Stimulated activated CD4-positive, alpha-beta T cell treated with anti-CD3 and anti-CD28 coated beads, TNF-alpha, amount 100 ng/mL, for 48 hours (primary cell): ENCODE measurements at regions not wholly inside any gene's neighbourhood (a gene's known extent, or its start where the extent isn't known, plus 50 kb on each side); places are given as distances from the start of the nearest gene placed in this dataset.
"Not testable (repeated sequence)": the region's sequence is repeated elsewhere in the genome, so short reads cannot be mapped to it uniquely, and the experiment has no call there.

Source experiments
- DNase-seq, 3 donors: peaks; one replicate each; pipeline ENCODE4 v3.0.0-alpha.2; 2020; ENCODE audit warnings: low read depth in 3 of 3

DNA sequence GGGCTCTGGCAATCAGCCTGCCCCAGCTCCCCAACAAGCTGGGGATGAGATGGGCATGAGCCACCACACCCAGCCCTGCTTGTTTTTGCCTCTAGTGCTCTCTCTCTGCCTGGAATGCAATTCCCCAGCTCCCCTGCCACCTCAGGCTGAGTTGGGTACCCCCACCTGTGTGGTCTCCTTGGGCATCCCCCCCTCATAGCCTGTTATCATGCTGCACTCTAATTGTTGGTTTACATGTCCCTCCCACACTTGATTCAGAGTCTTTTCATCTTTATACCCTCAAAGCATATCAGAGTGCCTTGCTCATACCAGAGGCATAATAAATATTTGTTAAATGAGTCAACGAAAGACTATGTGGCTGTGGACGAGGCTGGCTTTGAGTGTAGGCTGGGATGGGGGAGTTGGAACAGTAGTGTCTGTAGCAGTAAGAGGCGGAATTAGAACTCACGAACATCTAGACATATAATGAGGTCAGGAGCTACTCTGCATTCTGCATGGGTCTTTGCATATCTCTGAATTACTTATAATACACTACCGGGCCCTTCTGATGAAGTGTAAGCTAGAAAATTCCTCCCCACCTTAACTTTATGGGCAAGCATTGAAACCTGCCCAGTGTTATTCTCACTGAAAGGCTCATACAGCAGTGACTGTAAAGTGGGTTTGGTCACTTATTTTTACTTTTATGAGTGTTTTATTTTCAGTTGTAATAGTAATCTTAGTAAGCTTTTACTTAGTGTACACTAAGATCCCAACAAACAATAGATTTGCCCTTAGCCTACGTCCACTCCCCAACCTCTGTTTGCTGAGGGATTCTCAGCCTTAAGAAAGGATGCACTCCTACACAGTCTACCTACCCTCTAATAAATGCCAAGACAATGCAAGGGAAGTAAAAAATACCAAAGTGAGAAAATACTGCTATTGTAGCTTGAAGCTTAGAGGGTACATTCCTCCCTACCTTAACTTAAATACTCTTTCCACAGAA is 58.7 kb downstream of the EDN1 start:
- DNase-seq = no peak

DNA sequence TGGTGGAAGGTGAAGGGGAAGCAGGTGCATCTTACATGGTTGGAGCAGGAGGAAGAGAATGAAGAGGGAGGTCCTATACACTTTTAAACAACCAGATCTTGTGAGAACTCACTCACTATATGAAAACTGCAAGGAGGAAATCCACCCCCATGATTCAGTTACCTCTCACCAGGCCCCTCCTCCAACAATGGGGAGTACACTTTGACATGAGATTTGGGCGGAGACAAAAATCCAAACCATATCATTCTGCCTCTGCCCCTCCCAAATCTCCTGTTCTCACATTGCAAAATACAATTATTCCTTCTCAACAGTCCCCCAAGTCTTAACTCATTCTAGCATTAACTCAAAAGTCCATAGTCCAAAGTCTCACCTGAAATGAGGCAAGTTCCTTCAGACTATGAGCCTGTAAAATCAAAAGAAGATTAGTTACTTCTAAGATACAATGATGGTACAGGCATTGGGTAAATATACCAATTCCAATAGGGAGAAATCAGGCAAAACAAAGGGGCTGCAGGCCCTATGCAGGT is 60.5 kb downstream of the EDN1 start:
- no peak for DNase-seq

DNA sequence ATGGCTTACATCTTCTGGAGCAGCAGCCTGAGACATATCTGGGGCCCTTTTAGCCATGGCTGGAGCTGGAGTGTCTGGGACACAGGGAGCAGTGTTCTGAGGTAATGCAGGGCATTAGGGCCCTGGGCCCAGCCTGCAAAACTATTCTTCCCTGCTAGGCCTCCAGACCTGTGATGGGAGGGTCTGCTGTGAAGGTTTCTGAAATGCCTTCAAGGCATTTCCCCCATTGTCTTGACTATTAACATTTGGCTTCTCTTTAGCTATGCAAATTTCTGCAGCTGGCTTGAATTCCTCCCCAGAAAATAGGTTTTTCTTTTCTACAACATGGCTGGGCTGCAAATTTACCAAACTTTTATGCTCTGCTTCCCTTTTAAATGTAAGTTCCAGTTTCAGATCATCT is 61.5 kb downstream of the EDN1 start:
- DNase-seq = no peak

DNA sequence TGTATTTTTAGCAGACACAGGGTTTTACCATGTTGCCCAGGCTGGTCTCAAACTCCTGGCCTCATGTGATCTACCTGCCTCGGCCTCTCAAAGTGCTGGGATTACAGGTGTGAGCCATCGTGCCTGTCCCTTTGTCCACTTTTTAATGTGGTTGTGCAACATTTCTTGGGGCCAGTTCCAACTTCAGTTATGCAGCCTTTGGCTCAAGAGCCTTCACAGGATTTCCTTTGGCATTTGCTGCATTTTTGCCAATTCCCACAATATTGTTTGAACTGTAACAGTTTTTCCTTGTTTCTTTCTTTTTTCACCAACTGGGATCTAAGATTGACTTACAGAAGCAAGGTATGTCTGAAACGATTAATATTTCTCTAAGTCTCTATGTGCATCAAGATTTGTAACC is 63.6 kb downstream of the EDN1 start:
- DNase-seq = no peak

DNA sequence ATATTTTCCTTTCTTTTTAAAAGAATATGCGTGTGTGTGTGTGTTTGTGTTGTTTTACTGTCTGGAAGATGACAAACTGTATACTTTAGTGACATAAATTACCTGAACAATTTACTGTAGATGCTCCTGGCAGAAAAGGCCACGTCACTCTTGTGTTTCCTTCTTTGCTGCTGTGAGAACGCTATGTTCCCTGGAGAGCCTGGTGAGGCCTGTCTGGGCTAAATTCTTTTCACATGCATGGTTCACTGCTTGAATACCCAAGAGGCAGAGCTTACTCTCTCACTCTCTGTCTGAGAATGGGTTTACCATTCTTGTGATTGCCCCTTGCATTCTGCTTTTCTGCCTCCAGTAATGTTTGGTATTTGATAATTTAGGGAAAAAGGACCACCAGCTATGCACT is 64.3 kb downstream of the EDN1 start:
- DNase-seq = no peak

DNA sequence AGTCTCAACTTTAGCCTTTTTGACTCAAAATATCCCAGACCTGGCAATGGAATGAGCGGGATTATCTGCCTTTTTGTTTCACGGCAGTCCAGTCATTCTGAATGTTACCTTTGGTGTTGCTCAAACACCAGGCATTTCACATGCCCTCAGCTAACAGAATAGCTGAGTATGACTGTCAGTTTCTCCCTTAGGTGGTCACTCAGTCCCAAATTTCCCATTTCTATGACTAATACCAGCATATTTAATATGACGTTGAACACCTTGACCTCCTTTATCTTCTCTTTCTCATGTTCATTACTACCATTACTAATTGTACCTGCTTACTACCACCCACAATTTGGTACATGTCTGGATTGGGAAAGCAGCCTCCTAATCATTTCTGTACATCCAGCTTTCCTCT is 65.2 kb downstream of the EDN1 start:
- no peak for DNase-seq

DNA sequence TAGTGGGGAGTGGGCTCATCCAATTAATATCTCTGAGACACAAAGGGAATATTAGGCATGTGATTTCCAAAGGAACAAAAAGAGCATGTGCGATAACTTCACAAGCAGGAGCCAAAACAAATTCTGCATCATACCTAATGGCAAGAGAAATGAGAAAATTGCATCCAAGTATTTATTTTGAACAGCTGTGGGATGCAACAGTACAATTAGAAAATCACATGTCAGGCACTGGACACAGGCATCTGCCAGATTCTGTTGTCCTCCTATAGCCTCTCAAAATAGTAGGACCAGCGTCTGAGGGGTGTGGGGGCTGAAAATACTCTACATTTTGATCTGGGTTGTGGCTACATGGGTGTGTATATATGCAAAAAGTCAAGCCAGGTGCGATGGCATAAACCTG is 66.3 kb downstream of the EDN1 start:
- DNase-seq = no peak

DNA sequence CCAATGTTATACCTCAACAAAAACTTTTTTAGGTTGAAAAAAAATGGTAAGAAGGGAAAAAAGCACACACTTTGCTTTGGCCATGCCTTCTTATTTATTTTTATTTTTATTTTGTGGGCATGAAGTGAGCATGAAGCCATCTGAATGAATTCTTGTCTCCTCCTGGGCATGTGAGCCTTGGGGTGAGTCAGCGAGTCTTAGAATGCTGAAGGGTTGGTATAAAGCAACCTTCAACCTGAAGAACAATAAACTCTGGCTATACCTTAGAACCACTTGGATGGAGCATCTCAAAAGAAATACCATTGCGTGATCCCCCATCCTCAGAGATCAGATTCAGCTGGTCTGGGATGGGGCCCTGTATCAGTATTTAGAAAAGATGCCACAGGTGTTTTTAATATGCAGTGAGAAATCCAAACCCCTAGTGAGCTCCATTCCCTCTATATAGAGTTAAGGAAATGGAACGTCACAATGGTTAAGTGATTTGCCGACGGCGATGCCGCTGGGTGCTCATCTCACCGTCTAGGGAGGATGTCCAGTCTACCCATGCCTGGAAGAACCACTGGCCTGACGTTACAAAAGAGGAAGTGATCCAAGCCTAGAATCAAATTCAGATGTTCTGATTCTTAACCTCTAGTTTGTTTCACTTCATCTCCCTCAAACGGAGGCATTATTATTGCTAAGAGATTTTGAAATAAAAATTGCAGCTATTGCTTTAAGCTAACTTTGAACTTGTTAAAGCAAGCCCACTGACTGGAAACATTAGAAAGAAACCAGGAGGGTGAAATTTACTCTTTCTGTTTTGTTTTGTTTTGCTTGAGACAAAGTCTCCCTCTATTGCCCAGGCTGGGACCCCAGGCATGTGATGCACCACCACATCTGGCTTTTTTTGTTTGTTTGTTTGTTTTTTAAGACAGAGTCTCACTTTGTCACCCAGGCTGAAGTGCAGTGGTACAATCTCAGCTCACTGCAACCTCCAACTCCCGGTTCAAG is 67.1 kb downstream of the EDN1 start:
- DNase-seq = no peak

DNA sequence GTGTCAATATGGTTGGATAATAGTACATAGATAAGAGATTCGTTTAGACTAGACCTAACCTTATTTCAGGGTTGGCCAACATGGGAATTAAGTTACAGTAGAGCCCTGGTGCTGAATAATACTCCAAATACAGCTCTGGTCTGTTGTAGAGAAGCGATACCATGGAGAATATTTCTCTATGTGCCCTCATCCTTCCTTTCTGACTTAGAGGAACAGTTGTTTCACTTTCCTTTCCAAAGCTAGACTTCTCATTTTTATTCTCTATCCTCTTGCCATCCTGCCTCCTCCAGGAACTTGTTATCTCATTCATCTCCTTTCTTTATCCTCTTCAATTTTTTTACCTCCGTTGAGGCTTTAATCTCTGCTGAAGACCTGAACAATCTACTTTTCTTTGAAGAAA is 68.9 kb downstream of the EDN1 start:
- no peak for DNase-seq

DNA sequence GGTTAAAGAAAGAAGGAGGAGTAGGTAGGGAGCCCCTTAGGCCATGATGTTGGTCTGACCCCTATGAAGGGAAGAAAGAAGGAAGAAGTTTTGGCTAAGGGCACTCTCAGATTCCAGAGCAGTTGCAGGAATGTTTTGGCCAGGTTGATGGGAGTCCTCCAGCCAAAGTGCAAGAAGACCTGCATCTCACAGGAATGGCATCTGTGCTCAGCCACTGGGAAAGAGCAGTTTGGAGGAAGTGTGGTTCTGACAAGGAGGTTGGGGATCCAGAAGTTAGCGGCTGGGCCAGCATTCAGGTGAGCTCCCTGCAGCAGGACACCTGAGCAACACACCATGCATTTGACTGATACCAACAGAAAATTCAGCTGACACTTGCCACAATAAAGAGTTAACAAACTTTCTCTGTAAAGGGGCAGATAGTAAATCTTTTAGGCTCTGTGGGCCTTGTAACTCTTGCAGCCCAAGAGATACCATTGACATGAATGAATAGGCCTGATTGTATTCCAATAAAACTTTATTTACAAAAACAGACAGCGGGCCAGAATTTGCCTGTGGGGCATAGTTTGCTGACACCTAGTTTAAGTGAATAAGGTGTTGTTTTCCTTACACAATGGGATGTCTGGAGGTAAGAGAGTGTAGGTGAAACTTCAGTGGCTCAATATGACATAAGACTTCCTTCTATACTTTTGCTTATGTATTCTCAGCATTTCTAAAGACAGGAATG is 71.0 kb downstream of the EDN1 start:
- no peak for DNase-seq

DNA sequence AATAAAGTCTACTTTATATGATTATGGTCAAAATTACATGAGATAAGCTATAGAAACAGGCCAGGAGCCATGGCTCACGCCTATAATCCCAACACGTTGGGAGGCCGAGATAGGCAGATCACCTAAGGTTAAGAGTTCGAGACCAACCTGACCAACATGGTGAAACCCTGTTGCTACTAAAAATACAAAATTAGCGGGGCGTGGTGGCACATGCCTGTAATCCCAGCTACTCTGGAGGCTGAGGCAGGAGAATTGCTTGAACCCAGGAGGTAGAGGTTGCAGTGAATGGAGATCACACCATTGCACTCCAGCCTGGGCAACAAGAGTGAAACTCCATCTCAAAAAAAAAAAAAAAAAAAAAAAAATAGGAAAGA is 73.1 kb downstream of the EDN1 start:
- not testable (repeated sequence) for DNase-seq

DNA sequence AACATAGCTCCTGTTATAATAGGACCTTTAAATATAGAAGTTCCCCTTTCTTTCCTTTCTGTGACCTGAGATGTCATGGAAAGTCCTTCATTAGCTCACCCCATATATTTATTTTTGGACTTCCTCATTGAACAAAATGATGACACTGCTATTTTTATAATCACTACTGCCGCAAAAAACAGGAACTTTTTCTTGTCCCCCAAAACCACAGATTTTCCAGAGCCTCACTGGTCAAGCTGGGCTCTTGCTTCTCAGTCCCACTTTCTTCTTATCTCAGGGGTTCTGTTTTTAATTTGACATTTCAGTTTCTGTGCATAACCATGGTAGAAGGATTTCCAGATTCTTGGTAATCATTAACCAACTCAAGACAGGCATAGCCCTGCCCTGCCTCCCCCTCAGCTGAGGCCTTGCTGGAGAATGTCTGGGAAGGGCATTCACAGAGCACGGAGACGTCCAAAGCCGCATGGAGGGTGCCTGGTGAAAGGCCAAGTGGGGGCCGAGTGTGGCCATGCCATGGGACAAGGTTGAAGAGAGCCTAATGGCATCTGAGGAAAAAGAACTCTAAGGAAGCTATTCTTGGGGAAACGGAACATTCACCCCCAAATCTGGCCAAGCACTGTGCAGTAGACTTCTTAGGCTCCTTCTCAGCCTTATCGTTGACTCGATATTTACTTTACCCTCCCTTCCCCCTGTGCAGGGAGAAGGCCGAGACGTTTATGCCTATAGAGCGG is 73.7 kb downstream of the EDN1 start:
- no peak for DNase-seq

DNA sequence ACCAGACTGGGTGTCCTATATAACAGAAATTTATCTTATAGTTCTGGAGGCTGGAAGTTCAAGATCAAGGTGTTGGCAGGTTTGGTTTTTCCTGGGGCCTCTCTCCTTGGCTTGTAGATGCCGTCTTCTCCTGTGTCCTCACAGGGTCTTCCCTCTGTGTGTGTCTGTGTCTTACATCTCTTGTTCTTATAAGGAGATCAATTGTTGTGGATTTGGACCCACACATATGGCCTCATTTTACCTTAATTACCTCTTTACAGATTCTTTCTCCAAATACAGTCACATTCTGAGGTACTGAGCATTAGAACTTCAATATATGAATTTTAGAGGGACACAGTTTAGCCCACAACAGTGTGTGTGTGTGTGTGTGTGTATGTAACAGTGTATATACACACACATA is 74.5 kb downstream of the EDN1 start:
- DNase-seq = no peak

DNA sequence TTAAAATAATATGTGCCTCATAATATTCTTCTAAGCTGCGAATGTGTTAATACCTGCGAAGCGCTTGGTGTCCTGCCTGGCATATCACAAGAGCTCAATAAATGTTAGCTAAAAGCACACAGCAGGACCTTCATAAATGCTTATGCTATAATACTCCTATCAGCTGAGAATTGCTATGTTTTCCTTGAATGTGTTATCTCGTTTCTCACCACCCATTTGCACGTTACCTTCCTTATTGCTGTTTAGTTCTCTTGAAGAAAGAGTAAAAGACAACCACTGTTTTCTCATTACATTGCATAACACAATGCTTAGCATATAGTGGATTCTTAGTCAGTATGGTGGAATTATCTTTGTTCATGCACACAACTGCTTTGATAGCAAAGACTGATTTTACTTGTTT is 76.6 kb downstream of the EDN1 start:
- no peak for DNase-seq

DNA sequence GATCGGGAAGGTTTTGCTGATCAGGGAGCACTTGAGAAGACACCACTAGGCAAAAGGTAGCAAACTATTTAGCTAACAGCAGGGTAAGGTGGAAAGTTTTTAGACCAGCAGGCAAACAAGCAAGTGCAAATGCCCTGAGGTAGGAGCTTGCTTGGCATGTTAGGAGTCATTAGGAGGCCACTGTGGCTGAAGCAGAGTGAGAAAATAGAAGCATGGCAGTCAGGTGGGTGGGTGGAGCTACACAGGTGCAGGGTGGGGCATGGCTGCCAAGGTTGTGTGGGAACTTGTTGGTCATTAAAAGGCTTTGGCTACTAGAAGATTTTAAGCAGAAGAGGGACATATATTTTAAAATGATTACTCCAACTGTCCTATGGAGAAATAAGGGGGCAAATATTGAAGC is 77.3 kb downstream of the EDN1 start:
- no peak for DNase-seq

DNA sequence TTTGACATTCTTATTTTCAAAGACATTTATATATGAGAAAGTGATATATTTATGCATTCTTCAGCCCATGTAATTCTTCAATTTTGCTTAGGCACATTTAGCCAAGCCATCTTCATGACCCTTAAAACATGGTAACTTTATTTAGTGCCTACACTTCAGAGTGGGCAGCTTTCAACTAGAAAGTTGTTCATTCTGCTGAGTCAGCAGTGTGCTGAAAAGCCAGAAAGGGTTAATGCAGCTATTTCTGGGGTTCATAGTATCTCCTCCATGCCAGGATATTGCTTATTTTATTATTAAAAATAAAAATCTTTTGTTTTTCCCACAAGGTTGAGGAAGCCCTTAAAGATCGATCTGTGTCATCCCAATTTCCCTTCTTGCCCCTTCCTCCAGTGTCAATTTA is 79.2 kb downstream of the EDN1 start:
- no peak for DNase-seq

DNA sequence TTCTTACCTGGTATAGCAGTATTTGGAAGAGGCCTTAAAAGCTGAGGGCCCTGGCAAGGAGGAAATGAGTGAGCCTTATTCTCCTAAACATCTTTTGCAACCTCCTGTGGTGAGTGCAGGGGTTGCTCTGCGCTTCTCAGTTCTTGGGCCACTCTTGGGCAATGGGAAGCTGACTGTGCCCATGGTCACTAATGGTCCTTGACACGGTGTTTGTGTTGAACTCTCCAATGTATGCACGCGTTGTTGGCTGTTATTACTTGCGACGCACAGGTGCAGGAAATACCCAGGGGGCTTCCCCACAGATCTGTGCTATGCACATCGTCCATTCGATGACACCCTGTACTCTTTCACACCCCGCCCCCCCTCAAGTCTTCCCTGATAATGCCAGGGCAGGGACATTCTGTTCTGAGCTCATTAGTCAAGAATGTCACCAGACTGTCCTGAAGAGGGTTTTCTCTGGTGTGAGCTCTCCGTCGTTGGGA is 79.7 kb downstream of the EDN1 start:
- no peak for DNase-seq

DNA sequence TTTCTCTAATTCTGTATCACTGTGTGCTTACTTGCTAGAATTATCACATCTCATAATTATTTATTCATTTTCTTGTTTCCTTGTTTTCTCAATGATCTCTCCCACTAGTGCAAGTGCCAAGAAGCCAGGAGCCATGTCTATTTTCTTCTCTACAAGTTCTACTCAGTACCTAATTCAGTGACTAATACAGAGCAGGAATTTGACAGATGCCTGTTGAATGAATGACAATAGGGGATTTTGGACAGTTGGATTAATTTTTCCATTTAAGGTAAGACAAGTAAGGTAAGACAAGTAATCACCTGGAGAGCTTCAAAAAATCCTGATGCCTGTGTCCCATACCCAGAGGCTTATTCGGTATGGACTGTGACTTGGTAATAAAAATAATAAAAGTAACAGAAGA is 81.0 kb downstream of the EDN1 start:
- DNase-seq = no peak

DNA sequence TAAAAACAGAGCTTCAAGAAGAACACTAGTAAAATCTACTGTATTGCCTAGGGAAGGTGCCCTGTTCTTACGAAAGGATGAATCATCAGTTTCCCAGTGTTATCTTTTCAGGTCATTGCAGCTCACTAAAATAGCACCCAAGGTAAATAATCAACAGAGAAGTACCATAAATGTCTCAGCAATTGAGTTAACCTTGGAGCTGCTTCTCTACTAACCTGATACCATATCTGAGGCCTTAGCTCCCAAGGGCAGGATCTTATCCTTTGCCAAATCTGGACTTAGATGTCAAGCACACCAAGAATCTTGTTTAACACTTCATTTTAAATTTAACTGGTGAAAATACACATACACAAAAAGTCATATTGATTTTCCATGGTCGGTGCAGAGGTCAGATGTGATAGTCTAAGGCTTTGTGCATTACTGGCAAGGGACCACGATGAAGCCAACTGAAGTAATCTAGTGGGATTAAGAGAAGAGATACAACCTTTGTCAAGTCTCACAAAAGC is 81.5 kb downstream of the EDN1 start:
- DNase-seq = no peak

DNA sequence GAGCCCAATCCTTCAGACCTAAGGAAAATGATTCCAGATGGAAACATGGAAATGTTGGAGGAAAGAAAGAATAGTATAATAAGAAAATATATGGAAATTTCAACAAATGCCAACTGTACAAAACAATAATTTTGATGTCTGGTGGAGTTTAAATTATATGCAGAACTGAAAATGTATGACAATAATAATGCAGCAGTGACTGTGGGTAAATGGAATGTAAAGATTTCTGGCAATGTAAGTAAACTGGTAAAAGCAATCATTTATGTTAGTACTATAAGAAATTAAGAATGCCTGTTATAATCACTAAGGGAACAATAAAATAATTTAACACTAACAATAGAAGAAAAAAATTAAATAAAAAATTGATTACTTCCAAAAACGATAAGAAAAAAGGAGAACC is 89.0 kb downstream of the EDN1 start:
- no peak for DNase-seq

DNA sequence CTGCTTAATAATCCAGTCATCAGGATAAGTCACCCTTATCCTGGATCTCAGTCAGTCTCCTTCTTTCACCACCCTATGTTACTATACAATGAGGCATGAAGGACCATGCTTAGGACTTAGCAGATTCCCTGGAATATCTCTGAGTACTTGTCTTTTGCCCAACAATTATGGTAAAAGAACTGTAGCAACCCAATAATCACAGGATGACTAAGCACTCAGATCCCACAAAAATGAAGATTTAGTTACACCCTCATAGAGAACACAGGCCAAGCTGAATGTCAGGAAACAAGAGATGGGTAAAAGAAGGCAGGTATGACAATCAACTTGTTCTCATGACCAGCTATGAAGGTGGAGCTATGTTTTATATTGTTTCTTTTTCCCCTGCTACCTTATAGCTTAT is 91.4 kb downstream of the EDN1 start:
- DNase-seq = no peak
